HK-2 (cell line): ENCODE measurements at regions not wholly inside any gene's neighbourhood (a gene's known extent, or its start where the extent isn't known, plus 50 kb on each side); places are given as distances from the start of the nearest gene placed in this dataset.

Experiments
- DNase-seq: peaks from one replicate; pipeline ENCODE4 v3.0.0-alpha.2; 2018; ENCODE audit not compliant: unreplicated experiment

GRCh38 chr2:71791501-71792135 lies 338.3 kb downstream of the DYSF start:
- DNase-seq: no peak

- no peak for DNase-seq
Observed at GRCh38 chr2:71791061-71791450, 337.7 kb downstream of the DYSF start.

- no peak for DNase-seq
Observed at GRCh38 chr2:71790226-71791060, 337.1 kb downstream of the DYSF start.

GRCh38 chr2:71789556-71790204 lies 336.3 kb downstream of the DYSF start:
- DNase-seq: no peak

- DNase-seq: no peak
Observed at GRCh38 chr2:71788601-71789240, 335.4 kb downstream of the DYSF start.

GRCh38 chr2:71788186-71788525 lies 334.8 kb downstream of the DYSF start:
- DNase-seq: no peak

- DNase-seq: no peak
Observed at GRCh38 chr2:71787476-71788185, 334.3 kb downstream of the DYSF start.

GRCh38 chr2:71787108-71787415 lies 333.7 kb downstream of the DYSF start:
- DNase-seq: no peak

GRCh38 chr2:71786291-71787107 lies 333.1 kb downstream of the DYSF start:
- no peak for DNase-seq

- no peak for DNase-seq
Observed at GRCh38 chr2:71785516-71785981, 332.2 kb downstream of the DYSF start.

GRCh38 chr2:71784734-71785511 lies 331.6 kb downstream of the DYSF start:
- DNase-seq: peak; percentile 40

- no peak for DNase-seq
Observed at GRCh38 chr2:71783815-71784214, 330.5 kb downstream of the DYSF start.

GRCh38 chr2:71783215-71783614 lies 329.9 kb downstream of the DYSF start:
- no peak for DNase-seq

GRCh38 chr2:71782323-71782722 lies 329.0 kb downstream of the DYSF start:
- DNase-seq: no peak

GRCh38 chr2:71781695-71782228 lies 328.4 kb downstream of the DYSF start:
- DNase-seq: no peak

- no peak for DNase-seq
Observed at GRCh38 chr2:71780162-71780561, 326.8 kb downstream of the DYSF start.

- no peak for DNase-seq
Observed at GRCh38 chr2:71779774-71780105, 326.4 kb downstream of the DYSF start.

- no peak for DNase-seq
Observed at GRCh38 chr2:71778936-71779773, 325.8 kb downstream of the DYSF start.

GRCh38 chr2:71778514-71778913 lies 325.2 kb downstream of the DYSF start:
- DNase-seq: no peak
